Right ventricle myocardium superior (tissue), 1 donor: ENCODE measurements at regions not wholly inside any gene's neighbourhood (a gene's known extent, or its start where the extent isn't known, plus 50 kb on each side); places are given as distances from the start of the nearest gene placed in this dataset.
A peak's percentile ranks its signal among the peaks of the same experiment; 100 is the strongest.
"Not testable (repeated sequence)": the region's sequence is repeated elsewhere in the genome, so short reads cannot be mapped to it uniquely, and the experiment has no call there.

Experiments
- ATAC-seq: fragments of 200-7000 bp; cut with Tn5 transposase; one replicate; pipeline ENCODE4 v1.9.1; 2020; ENCODE audit warnings: mild to moderate bottlenecking; ENCODE audit not compliant: poor library complexity
- DNase-seq: peaks from one replicate; pipeline ENCODE4 v3.0.0-alpha.2; 2020
- intact Hi-C: fragments of 100-400 bp; cut with DNase I; formaldehyde crosslinking; loops from one replicate; pipeline ENCODE4 v1.11.2; 2022
- donor health status: DM: no; HTN: yes; CAD: no; lungs with severe emphysema.

DNA sequence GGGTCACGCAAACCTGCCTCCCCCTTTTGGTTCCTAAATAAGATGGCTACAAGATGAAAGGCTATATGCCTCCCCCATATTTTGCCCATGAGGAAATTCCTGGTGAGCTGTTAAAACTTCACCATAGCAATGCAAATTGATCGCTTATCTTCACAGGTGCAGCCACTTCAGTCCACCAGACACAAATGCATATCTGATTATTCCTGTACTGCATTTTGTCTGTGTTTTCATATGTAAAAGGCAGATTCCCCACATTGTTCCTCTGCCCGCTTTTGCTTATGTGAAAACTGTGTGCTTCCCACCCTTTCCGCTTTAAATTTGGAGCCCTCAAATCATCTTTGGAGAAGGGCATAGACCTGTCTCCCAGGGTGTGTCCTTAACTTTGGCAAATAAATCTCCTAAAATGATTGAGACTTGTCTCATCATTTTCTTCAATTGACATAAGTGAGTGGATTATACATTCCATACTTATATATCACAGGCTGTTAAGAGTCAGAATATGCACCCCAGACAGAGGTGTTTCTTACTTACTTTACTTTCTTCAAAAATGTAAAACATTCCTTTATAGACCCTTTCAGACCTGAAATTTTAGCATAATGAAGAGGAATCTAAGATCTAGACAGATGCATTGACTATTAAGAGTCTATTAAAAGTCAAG is 116.4 kb downstream of the CASP12 start:
- ATAC-seq (no peak), DNase-seq (no peak)
- intact Hi-C loops = no loop called here

DNA sequence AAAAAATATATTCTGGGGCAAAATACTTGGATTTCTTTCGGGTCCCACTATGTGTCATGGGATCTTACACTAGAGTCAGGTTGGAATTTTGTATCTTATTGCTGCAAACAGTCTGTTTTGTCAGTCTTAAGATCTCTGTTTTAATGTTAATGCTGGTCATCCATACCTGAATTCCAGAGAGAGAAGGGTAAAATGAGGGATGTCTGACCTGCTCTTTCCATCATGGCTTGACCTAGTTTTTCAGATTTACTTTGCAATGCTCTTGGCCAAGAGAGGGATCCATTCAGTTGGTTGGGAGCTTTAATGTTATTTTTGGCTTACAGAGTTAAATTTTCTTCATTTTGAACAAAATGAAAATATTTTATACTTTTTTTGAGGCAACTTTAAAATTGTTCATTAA is 117.2 kb downstream of the CASP12 start:
- DNase-seq = no peak
- no peak for ATAC-seq
- intact Hi-C loops = no loop called here

DNA sequence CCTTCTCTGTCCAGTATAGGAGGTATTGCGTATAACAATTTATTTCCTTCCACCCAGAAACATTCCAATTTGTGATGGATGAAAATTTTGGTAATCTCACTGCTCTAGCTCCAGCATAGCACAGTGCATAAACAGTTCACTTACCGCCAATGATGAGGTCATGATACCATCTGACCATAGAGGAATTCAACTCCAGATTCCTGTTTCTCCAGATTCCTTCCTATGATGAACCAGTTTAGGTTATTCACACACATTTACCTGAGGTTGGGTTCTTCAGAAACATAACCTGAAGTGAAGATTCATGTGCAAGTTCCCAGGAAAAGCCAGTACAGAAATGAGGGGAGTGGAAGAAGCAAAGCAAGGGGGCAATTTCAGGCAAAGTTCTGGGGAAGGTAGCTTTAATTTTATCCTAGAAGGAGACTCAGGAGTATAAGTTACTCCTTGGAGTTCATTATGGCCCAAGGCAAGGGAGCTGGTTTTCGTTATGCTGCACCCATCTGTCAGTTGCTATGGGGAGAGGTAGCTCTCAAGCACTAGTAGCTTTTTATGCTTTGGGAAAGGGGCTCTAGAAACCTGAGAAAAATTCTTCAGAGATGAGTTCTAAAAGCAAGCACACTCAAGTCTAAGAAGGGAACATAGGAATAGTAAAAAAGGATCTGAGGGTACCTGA is 121.6 kb downstream of the CASP12 start:
- ATAC-seq = no peak
- DNase-seq = no peak
- intact Hi-C loops = no loop called here

DNA sequence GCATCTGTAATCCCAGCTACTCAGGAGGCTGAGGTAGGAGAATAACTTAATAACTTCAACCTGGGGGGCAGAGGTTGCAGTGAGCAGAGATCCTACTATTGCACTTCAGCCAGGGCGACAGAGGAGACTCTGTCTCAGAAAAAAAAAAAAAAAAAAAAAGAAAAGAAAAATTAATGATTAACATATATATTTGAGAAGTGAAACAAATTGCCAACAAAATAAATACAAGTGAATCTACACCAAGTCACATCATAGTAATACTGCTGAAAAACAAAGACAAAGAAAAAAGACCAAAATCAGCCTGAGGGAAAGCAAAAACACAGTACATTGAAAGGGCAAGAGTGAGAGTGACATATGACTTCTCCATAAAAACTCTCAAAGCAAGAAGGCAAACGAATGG is 123.7 kb downstream of the CASP12 start:
- ATAC-seq = no peak
- intact Hi-C loops = no loop called here
- DNase-seq = no peak

DNA sequence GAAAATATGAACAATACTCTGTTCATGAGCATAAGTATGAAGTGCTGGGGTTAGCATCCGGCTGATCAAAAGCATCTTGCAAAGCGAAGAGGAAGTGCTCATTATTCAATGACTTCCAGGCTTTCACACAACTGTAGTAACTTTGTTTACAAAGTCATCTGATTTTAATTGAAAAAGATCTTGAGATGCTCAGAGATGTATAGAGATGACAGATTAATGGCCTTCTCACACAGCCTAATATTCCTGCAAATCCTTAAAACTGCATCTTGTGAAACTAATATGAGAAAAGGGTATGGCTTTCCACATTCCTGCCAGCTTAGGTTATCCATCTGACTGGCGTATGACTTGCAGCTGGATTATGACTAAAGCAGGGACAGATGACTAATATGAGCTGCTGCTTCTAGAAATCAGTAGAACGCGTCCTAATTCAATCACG is 125.4 kb downstream of the CASP12 start:
- intact Hi-C loops = no loop called here
- no peak for DNase-seq
- ATAC-seq = no peak

DNA sequence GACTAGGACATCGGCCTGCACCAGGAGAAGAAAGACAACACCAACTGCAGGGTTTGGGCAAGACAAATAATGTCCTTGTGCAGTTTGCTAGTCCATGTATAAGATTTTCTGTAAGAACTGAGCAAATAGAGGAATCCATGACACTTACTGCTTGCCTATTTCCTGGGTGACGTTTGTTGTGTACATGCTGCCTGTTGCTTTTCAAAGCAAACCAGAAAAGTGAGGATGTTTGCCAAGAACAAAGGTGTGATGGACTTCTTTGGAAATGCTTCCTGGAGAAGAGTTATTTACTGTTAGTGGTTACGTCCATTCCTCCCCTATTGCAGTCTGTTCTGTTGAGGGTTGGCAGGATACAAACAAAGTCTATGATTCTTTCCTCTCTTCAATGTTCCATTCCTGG is 126.5 kb downstream of the CASP12 start:
- intact Hi-C loops = no loop called here
- DNase-seq = no peak
- ATAC-seq = no peak

DNA sequence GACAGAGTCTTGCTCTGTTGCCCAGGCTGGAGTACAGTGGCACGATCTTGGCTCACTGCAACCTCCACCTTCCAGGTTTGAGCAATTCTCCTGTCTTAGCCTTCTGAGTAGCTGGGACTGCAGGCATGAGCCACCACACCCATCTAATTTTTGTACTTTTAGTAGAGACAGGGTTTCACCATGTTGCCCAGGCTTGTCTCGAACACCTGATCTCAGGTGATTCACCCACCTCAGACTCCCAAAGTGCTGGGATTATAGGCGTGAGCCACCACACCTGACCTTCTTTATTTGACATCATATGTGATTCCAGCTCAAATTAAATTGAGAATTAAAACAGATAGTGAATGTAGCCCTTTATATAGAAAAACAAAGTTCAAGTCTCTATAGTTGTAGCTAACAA is 127.2 kb downstream of the CASP12 start:
- intact Hi-C loops, DNase-seq, ATAC-seq: not testable (repeated sequence)

DNA sequence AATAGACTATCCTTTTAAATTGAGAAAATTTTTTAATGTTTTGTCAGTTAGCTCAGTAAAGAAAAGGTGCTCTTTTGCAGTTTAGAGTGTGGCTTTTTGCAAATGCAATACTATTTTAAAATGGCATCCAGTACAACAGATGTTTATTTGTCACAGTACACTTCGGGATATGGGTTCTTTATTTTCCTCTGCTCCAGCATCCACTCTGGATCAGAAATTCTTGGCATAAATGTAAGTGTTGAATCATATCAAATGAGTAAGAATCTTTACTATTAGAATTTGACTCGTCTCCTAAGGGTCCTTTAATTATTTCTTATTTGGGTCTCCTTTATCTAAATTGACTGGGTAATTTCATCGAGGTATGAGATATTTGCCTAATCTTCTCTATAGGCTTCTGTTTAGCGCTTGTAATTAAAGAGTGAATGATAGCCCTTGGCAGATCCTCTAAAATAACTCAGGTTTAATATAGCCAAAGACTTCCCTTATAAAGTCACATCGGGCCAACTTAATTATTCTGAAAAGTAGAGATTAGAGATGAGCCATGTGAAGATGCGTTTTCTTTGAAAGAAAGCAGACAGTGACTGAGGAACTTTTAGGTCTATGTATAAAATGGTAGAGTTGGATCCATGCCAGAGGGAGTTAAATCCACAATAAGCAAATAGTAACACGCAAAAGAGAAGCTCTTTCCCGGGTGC is 132.7 kb downstream of the CASP12 start:
- ATAC-seq (no peak), DNase-seq (no peak)
- intact Hi-C loops = no loop called here

DNA sequence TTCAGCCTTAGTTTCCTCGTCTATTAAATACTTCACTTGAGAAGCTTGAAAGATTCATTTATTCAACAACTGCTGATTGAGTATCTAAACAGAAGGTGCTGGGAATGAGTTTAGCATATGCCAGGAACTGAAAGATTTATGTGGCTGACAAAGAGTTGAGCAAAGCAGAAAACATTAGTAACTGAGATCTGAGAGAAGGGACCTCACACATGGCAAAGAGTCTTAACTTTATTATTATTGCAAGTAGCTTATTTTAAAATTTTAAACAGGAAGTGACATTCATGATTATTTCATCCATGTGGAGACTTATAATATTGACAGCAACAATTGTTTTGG is 133.6 kb downstream of the CASP12 start:
- DNase-seq (no peak), ATAC-seq (no peak)
- intact Hi-C loops = no loop called here

DNA sequence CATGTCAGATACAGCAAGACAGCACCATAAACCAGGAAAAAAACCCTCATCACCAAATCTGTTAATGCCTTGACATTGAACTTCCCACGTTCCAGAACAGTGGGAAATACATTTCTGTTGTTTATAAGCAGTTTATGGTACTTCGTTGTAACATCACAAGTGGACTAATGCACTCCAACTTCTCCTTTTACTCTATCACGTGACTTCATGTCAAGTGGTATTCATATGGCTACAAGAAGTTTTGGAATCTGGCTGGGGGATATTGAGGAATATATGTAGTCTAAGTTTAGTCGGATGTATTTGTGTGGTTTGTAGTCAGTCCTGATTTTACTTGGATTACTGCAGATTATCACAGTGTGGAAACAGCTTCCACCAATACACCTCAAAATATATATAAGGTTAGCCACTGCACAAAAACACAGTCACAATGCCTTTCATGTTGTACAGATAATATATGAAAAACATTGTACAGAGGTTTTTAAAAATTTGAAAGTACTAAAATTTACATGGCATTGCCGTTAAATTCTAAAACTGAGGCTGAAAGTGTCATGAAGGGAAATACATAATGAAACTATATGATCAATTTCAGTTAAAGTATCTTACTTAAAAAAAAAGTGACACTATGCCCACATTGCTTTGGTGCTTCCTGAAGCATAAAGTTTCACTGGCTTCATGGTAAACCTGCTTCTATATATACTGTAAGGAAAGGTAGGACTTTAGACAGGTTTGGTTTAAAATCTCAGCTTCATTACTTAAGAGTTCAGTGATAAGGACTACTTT is 134.1 kb downstream of the CASP12 start:
- DNase-seq (no peak), ATAC-seq (no peak)
- intact Hi-C loops = no loop called here

DNA sequence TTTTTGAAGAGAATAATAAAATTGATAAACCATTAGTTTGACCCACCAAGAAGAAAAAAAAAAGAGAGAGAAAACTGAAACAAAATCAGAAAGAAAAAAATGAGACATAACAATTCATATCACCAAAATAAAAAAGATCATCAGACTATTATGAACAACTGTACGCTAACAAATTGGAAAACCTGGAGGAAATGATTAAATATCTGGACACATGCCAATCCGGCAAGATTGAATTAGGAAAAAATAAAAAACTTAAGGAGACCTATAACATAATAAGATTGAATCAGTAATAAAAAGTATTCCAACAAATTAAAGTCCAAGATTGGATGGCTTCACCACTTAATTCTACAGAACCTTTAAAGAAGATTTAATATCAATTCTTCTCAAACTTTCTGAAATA is 136.7 kb downstream of the CASP12 start:
- intact Hi-C loops = no loop called here
- DNase-seq (no peak), ATAC-seq (no peak)

DNA sequence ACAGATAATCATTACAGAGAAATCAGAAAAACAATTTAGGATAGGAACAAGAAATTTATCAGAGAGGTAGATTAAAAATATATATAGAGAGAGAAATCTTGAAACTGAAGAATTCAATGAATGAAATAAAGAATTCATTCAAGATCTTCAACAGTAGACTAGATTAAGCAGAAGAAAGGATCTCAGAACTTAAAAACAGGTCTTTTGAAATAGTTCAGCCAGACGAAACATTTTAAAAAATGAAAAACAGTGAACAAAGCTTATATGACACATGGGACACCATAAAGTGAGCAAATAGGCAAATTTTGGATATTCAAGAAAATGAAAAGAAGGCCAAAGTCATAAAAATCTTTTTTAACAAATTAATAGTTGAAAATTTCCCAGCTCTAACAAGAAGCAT is 138.8 kb downstream of the CASP12 start:
- no peak for ATAC-seq

DNA sequence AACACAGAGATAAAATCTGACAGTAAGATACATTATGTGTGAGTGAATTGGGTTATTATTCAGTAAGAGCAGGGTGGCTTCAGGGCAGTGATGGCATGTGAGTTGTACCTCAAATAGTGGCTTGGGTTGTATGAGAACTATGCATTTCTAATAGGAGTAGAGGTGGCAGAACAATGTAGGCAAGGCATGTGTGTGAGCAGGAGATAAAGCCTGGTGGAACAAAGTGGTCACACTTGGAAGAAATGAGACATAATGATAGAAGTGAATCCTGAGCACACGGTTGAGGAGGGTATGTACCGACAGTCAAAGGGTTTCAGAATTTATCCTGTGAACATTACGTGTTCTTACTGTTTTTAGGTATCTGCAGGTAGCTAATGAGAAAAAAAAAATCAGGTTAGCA is 159.3 kb downstream of the CASP12 start:
- no peak for DNase-seq
- intact Hi-C loops = no loop called here
- no peak for ATAC-seq

More for the DNA sequence above, 138.8 kb downstream of the CASP12 start:
- no peak for DNase-seq
- intact Hi-C loops = no loop called here

DNA sequence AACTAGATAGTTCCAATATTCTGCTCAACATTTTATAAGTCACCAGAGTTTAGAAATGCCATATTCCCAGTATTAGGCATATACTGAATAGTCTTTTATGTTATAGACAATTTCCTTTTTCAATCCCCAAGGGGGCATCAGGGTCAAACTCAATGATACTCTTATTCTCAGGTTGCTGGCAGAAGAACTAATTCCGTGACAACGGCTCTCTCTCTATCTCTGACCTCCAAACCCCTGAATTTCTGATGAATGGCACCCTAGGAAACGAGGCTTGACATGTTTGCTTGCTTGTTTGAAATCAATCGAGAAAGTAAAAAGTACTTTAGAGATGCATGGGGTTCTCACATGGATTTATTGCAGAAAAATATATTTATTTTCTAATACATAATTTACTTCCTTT is 160.1 kb downstream of the CASP12 start:
- no peak for ATAC-seq
- no peak for DNase-seq
- intact Hi-C loops = no loop called here

DNA sequence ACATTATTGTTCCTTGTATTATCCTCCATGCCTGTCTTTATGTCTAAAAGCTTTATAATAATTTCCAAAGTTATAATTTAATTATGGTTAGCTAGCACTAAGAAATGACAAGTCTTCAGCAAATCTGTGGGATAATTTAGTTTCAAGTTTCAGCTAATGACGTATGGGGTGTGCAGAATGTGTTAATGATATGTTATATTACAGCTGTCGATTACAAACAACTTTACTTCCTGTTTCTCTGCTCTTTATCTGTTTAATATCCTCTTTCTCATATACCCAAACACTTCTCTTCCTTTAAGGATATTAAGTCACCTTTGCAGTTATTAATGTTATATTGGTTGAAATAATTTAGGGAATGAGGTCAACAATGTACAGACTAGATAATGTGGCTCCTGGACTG is 161.8 kb downstream of the CASP12 start:
- intact Hi-C loops = no loop called here
- ATAC-seq (no peak), DNase-seq (no peak)

DNA sequence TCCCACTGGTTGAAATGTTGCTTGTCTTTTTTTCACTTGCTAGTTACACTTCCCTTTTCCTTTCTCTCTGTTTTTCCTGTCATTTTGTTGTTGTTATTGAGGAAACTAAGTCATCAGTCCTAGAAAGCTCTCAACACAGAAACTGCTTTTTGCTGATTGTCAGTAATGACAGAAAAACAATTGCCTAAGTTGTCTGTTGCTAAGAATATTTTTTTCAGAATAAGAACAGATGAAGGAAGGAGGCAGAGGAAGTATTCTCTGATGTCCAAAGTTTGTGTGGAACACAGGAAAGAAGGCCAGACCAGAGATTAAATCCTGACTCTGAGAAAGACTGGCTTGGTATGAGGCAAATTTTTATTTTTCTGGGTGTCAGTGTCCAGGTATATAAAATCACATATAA is 163.3 kb downstream of the CASP12 start:
- intact Hi-C loops = no loop called here
- DNase-seq = no peak
- ATAC-seq = peak; percentile 12

DNA sequence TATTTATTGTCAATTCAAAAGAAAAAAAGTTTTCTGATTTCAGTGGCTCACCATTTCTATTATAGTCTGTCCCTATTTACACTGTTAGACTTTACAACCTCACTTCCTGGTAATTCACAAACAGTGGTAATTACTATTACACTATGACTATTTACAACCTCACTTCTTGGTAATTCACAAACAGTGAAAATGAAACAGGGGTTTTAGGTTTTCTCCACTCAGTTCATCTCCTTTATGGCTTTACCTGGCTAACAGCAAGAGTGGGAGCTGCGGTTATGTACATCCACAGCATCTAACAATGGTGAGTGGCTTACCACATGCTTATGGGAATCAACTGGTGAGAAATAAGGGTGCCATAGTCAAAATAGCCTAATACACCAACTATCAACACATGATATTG is 166.4 kb downstream of the CASP12 start:
- intact Hi-C loops = no loop called here
- ATAC-seq (no peak), DNase-seq (no peak)

DNA sequence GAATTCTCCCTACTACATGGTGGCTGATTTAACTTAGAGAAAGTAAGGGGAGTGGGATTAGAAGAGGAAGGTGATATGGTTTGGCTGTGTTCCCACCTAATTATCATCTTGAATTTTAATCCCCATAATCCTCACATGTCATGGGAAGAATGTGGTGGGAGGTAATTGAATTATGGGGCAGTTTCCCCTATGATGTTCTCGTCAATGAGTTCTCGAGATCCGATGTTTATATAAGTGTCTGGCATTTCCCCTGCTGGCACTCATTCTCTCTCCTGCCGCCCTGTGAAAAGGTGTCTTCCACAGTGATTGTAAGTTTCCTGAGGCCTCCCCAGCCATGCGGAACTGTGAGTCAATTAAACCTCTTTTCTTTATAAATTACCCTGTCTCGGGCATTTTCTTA is 169.3 kb downstream of the CASP12 start:
- ATAC-seq (no peak), DNase-seq (no peak)
- intact Hi-C loops = no loop called here

DNA sequence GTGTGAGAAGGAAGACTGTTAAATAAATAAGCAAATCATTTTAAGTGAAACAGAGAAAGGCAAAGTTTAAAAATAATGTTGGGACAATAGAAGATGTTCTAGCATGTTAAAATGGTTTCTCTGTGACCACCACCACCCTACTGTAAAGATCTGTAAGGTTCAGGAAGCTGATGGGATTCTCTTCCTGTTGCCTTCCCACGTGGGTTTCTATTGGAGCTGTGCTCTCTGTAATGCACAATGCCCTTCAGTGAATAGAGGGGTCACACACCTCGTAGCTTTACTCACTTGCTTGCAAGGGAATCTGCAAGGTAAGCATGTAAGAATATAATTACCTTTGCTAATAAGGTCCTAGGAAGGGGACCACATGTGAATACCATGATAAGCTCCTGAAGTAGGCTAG is 170.5 kb downstream of the CASP12 start:
- DNase-seq = no peak
- intact Hi-C loops = no loop called here
- no peak for ATAC-seq

DNA sequence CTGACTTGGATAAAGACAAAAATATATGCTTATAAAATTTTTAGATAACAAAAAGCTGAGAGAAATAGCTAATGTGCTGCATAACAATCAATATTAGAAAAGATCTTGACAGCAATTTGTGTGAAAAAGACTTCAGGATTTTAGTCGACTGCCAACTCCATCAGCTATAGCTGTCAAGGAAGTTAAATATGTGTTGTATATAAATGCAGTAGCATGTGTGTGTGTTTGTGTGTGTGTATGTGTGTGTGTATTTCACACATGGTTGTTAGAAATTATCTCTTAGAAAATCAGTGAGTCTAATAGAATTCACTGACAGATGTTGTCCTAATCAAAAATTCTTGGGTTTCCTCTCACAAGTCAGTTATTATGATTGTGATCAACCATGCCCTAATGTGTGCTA is 171.2 kb downstream of the CASP12 start:
- intact Hi-C loops = no loop called here
- no peak for ATAC-seq
- no peak for DNase-seq
